ENCODE measurements at regions not wholly inside any gene's neighbourhood (a gene's known extent, or its start where the extent isn't known, plus 50 kb on each side); places are given as distances from the start of the nearest gene placed in this dataset.
A peak's percentile ranks its signal among the peaks of the same experiment; 100 is the strongest.

DNA sequence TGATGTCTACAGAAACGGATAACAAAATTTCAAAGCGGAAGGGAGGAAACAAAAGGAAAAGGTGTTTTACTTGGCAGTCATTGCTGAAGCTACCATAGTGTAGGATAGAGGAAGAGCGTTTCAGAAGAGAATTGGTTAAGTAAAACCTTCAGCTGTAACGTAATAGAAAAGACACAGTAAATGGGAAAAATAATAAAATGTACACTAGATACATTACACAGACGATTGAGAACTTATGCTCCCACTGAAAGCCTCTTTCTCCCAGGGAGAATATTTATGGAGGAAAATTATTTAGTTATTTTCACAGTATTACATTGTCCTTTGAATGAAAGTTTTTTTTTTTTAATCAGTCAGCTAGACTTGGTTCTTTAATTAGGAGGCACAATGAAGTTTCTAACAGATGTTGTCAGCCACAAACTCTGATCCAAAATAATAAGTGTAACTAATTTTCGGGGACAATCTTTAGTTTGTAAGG is 90.7 kb upstream of the PRDM1 start:
- Mint-ChIP-seq H3K36me3 (ENCODE audit: low read depth) (no peaks in the 10 kb centered on the region), H3K9me3 (ENCODE audit: low read depth) (no peaks in the 10 kb centered on the region), H3K4me3 (ENCODE audit: unreplicated experiment) (peak overlapping the region; percentile 70), H3K27me3 (ENCODE audit: low read depth) (peaks cover 76% of the 10 kb centered on the region), H3K4me1 (ENCODE audit: low read depth) (peaks cover 29% of the 10 kb centered on the region), H3K27ac (ENCODE audit: unreplicated experiment) (no peak overlapping the region)
- no peak for DNase-seq (ENCODE audit: low spot score)
- TF ChIP-seq, protein P1, sequence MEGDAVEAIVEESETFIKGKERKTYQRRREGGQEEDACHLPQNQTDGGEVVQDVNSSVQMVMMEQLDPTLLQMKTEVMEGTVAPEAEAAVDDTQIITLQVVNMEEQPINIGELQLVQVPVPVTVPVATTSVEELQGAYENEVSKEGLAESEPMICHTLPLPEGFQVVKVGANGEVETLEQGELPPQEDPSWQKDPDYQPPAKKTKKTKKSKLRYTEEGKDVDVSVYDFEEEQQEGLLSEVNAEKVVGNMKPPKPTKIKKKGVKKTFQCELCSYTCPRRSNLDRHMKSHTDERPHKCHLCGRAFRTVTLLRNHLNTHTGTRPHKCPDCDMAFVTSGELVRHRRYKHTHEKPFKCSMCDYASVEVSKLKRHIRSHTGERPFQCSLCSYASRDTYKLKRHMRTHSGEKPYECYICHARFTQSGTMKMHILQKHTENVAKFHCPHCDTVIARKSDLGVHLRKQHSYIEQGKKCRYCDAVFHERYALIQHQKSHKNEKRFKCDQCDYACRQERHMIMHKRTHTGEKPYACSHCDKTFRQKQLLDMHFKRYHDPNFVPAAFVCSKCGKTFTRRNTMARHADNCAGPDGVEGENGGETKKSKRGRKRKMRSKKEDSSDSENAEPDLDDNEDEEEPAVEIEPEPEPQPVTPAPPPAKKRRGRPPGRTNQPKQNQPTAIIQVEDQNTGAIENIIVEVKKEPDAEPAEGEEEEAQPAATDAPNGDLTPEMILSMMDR (IDR thresholded peaks at IDR 0.05), result no peak

DNA sequence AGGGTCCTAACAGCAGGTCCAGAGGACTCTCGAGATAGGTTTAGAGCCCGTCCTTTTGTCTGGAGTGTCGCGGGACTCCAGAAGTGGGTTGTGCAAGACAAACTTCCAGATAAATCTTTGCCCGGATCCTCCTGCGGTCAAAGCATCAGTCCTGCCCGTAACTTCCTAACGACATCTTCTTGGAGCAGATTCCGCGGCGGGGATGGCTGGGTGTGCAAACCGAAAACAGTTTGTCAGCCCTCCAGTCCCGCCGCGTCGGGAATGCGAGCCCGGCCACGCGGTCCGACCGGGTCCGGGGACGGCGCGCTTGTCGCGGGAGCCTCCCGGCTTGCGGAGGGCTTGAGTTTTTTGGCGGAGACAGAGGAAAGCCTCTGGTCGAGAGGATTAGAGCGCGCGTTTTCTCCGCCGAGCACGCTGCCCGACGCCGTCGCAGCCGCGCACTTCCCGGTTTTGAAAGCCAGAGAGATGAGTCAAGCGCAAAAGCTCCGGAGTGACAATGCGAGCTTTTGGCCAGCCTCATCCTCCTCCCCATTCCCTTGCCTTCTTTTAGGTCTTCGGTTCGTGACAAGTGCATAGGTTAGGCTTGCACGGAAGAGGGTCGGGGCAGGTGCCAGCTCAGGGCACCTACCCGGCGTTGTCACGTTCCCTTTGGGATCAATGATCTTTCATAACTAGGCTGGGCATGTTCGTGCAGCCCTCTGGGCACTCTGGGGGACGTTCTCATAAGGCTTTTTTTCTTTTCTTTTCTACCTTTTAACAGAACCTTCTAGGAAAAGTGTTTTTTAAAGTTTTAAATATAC is 91.3 kb upstream of the PRDM1 start:
- peak overlapping the region; percentile 70 for H3K4me3 Mint-ChIP-seq (ENCODE audit: unreplicated experiment)
- TF ChIP-seq, protein P1 (IDR thresholded peaks at IDR 0.05), result no peak
- DNase-seq (ENCODE audit: low spot score), result no peak
- no peaks in the 10 kb centered on the region for H3K36me3 Mint-ChIP-seq (ENCODE audit: low read depth)
- peaks cover 83% of the 10 kb centered on the region for H3K27me3 Mint-ChIP-seq (ENCODE audit: low read depth)
- no peak overlapping the region for H3K27ac Mint-ChIP-seq (ENCODE audit: unreplicated experiment)
- no peaks in the 10 kb centered on the region for H3K9me3 Mint-ChIP-seq (ENCODE audit: low read depth)
- peaks cover 29% of the 10 kb centered on the region for H3K4me1 Mint-ChIP-seq (ENCODE audit: low read depth)

DNA sequence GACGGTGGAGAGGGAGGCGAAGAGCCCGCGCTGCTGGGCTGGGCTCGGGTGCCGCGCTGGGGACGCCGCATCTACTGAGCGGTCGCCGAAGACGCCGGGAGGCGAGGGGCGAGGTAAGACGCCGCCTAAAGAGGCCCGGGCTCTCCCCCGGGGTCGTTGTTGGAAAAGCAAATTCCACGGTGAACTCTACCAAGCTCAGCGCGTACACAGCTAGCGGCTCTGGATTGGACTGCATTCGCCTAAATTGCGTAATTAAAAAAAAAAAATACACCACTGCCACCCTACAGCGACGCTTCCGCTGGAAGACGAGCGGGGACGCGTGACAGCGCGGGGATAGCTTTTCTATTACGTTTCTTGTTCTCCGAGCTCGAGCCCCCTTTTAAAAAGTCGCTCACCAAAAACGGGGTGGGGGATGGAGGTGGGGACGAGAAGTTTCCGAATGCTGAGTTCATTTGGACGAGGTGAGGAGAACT is 92.0 kb upstream of the PRDM1 start:
- Mint-ChIP-seq H3K4me3 (ENCODE audit: unreplicated experiment) (peak overlapping the region; percentile 70), H3K9me3 (ENCODE audit: low read depth) (no peaks in the 10 kb centered on the region), H3K27me3 (ENCODE audit: low read depth) (peaks cover 83% of the 10 kb centered on the region), H3K27ac (ENCODE audit: unreplicated experiment) (no peak overlapping the region), H3K36me3 (ENCODE audit: low read depth) (no peaks in the 10 kb centered on the region), H3K4me1 (ENCODE audit: low read depth) (peaks cover 29% of the 10 kb centered on the region)
- TF ChIP-seq, protein P1 (IDR thresholded peaks at IDR 0.05), result no peak
- no peak for DNase-seq (ENCODE audit: low spot score)

DNA sequence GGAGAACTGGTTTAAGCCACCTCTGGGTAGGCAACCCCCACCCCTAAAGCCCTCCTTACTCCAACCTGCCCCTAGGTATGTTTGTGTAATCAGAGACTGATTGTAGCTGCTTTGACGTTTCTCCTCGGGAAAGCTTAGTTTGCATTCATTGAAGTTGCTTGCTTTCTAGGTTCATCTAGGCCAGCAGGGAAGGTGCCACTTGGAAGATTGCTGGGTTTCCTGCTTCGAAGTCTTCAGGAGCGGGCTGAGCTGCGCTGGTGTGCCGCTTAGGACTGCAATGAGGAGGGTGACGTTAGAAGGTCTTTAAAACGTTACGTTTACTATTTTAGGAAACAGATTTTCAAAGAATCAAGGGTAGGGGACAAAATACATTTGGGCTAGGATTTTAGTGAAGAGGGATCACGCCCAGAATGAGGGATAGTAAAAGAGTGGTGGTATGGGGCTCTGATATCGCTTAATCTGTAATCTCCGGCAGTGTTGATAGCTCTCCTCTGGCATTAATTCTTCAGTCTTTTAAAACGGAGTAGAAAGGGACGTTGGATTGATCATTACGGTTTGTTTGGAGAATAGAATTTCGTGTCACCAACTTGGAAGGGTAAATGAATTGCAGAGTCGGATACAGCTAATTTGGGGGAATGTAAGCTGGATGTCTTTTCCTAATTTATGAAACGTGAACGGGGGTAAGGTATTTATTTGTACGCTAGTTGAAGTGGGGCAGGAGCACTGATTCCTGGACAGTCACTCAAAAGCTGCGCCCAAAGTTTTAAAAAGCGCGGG is 92.6 kb upstream of the PRDM1 start:
- Mint-ChIP-seq H3K36me3 (ENCODE audit: low read depth) (no peaks in the 10 kb centered on the region), H3K9me3 (ENCODE audit: low read depth) (no peaks in the 10 kb centered on the region), H3K4me3 (ENCODE audit: unreplicated experiment) (peak overlapping the region; percentile 70), H3K27ac (ENCODE audit: unreplicated experiment) (no peak overlapping the region), H3K27me3 (ENCODE audit: low read depth) (peaks cover 86% of the 10 kb centered on the region), H3K4me1 (ENCODE audit: low read depth) (peaks cover 29% of the 10 kb centered on the region)
- no peak for DNase-seq (ENCODE audit: low spot score)
- TF ChIP-seq, protein P1 (IDR thresholded peaks at IDR 0.05), result no peak

DNA sequence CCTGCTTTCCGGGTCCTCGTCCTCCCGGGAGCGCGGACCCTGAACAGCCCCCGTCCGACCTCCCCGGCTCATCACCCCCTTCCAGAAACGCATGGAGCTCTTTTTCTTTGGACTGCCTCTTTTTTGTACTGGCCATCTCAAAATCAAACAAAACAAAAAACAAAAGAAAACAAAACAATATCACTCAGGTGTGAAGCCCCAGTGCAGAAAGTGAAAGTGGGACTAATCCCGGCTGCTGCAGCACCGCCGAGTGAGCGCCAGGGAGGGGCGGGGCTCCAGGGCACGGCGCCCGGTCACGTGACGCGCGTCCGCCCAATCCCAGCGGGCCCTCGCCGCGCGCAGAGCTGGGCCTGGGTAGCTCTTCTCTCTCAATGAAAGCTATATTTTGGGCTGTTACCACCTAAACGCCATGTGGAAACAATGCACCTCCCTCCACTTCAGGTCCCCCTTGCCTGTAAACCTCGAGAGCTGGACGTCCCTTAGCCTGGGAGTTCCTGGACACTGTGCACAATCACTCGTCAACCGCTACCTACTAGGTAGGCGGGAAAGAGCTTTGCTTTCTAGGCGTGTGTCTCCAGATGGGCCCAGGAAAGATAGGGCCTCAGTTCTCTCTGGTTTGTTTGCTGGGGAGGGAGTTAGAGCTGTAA is 93.7 kb upstream of the PRDM1 start:
- peaks cover 2% of the 10 kb centered on the region for H3K36me3 Mint-ChIP-seq (ENCODE audit: low read depth)
- no peak for DNase-seq (ENCODE audit: low spot score)
- H3K4me3 Mint-ChIP-seq (ENCODE audit: unreplicated experiment), result peak overlapping the region; percentile 78
- peaks cover 29% of the 10 kb centered on the region for H3K4me1 Mint-ChIP-seq (ENCODE audit: low read depth)
- no peak overlapping the region for H3K27ac Mint-ChIP-seq (ENCODE audit: unreplicated experiment)
- H3K27me3 Mint-ChIP-seq (ENCODE audit: low read depth), result peaks cover 88% of the 10 kb centered on the region
- no peaks in the 10 kb centered on the region for H3K9me3 Mint-ChIP-seq (ENCODE audit: low read depth)
- TF ChIP-seq, protein P1 (IDR thresholded peaks at IDR 0.05), result no peak
